ENCODE measurements at regions not wholly inside any gene's neighbourhood (a gene's known extent, or its start where the extent isn't known, plus 50 kb on each side); places are given as distances from the start of the nearest gene placed in this dataset.
A peak's percentile ranks its signal among the peaks of the same experiment; 100 is the strongest.

GRCh38 chr1:209326831-209327230 is 256.7 kb upstream of the CAMK1G start:
- H3K79me2 ChIP-seq (ENCODE audit: insufficient read depth, low read length), result no peaks in the 10 kb centered on the region
- H3K4me3 ChIP-seq (ENCODE audit: low read depth in 1 of 2, low read length in 2 of 2), result no peak overlapping the region
- no peak overlapping the region for H3K4me2 ChIP-seq (ENCODE audit: insufficient read depth, low read length)
- no peak for TF ChIP-seq EZH2 (IDR thresholded peaks at IDR 0.05; ENCODE audit: borderline replicate concordance, low read depth, low read length, severe bottlenecking)
- ATAC-seq (ENCODE audit: insufficient read depth, low read depth) (no peak), DNase-seq (no peak)
- H2AFZ ChIP-seq (ENCODE audit: low read depth, low read length), result no peak overlapping the region
- no peak overlapping the region for H3K9ac ChIP-seq (ENCODE audit: low read depth, low read length)
- H3K27ac ChIP-seq (ENCODE audit: low read length), result no peak overlapping the region
- peaks cover 4% of the 10 kb centered on the region for H3K27me3 ChIP-seq (ENCODE audit: insufficient read depth, low read length, poor library complexity)
- H3K9me3 ChIP-seq (ENCODE audit: insufficient read depth, low read length, severe bottlenecking), result no peaks in the 10 kb centered on the region
- no peaks in the 10 kb centered on the region for H3K4me1 ChIP-seq (ENCODE audit: insufficient read depth, low read length)
- H4K20me1 ChIP-seq (ENCODE audit: insufficient read depth, low read length), result no peaks in the 10 kb centered on the region
- H3K36me3 ChIP-seq (ENCODE audit: insufficient read depth, low read length), result no peaks in the 10 kb centered on the region

- DNase-seq, result no peak
- Histone ChIP-seq H3K4me3 (ENCODE audit: low read depth in 1 of 2, low read length in 2 of 2) (no peak overlapping the region), H3K27ac (ENCODE audit: low read length) (no peak overlapping the region), H3K9ac (ENCODE audit: low read depth, low read length) (no peak overlapping the region), H2AFZ (ENCODE audit: low read depth, low read length) (no peak overlapping the region), H3K79me2 (ENCODE audit: insufficient read depth, low read length) (no peaks in the 10 kb centered on the region), H4K20me1 (ENCODE audit: insufficient read depth, low read length) (no peaks in the 10 kb centered on the region), H3K4me2 (ENCODE audit: insufficient read depth, low read length) (no peak overlapping the region), H3K36me3 (ENCODE audit: insufficient read depth, low read length) (no peaks in the 10 kb centered on the region), H3K4me1 (ENCODE audit: insufficient read depth, low read length) (no peaks in the 10 kb centered on the region), H3K27me3 (ENCODE audit: insufficient read depth, low read length, poor library complexity) (peaks cover 4% of the 10 kb centered on the region), H3K9me3 (ENCODE audit: insufficient read depth, low read length, severe bottlenecking) (no peaks in the 10 kb centered on the region)
- TF ChIP-seq CTCF (IDR thresholded peaks at IDR 0.05; ENCODE audit: borderline replicate concordance, extremely low read depth, low read length, poor library complexity, severe bottlenecking) (no peak), EZH2 (IDR thresholded peaks at IDR 0.05; ENCODE audit: borderline replicate concordance, low read depth, low read length, severe bottlenecking) (no peak)
- ATAC-seq (ENCODE audit: insufficient read depth, low read depth), result no peak
These were observed 255.3 kb upstream of the CAMK1G start for GRCh38 chr1:209328196-209328595.

GRCh38 chr1:209335178-209335577 is 248.3 kb upstream of the CAMK1G start:
- Histone ChIP-seq H2AFZ (ENCODE audit: low read depth, low read length) (no peak overlapping the region), H3K4me1 (ENCODE audit: insufficient read depth, low read length) (no peaks in the 10 kb centered on the region), H3K4me3 (ENCODE audit: low read depth in 1 of 2, low read length in 2 of 2) (no peak overlapping the region), H4K20me1 (ENCODE audit: insufficient read depth, low read length) (no peaks in the 10 kb centered on the region), H3K9me3 (ENCODE audit: insufficient read depth, low read length, severe bottlenecking) (no peaks in the 10 kb centered on the region), H3K9ac (ENCODE audit: low read depth, low read length) (no peak overlapping the region), H3K36me3 (ENCODE audit: insufficient read depth, low read length) (no peaks in the 10 kb centered on the region), H3K27me3 (ENCODE audit: insufficient read depth, low read length, poor library complexity) (peaks cover 4% of the 10 kb centered on the region), H3K4me2 (ENCODE audit: insufficient read depth, low read length) (no peak overlapping the region), H3K27ac (ENCODE audit: low read length) (no peak overlapping the region), H3K79me2 (ENCODE audit: insufficient read depth, low read length) (no peaks in the 10 kb centered on the region)
- ATAC-seq (ENCODE audit: insufficient read depth, low read depth) (peak; percentile 78), DNase-seq (peak; percentile 32)
- TF ChIP-seq CTCF (IDR thresholded peaks at IDR 0.05; ENCODE audit: borderline replicate concordance, extremely low read depth, low read length, poor library complexity, severe bottlenecking) (peak; percentile 82), EZH2 (IDR thresholded peaks at IDR 0.05; ENCODE audit: borderline replicate concordance, low read depth, low read length, severe bottlenecking) (no peak)

GRCh38 chr1:209341146-209341545 is 242.4 kb upstream of the CAMK1G start:
- Histone ChIP-seq H3K9me3 (ENCODE audit: insufficient read depth, low read length, severe bottlenecking) (no peaks in the 10 kb centered on the region), H4K20me1 (ENCODE audit: insufficient read depth, low read length) (no peaks in the 10 kb centered on the region), H3K4me1 (ENCODE audit: insufficient read depth, low read length) (no peaks in the 10 kb centered on the region), H3K36me3 (ENCODE audit: insufficient read depth, low read length) (no peaks in the 10 kb centered on the region), H2AFZ (ENCODE audit: low read depth, low read length) (no peak overlapping the region), H3K79me2 (ENCODE audit: insufficient read depth, low read length) (no peaks in the 10 kb centered on the region), H3K4me3 (ENCODE audit: low read depth in 1 of 2, low read length in 2 of 2) (no peak overlapping the region), H3K4me2 (ENCODE audit: insufficient read depth, low read length) (no peak overlapping the region), H3K9ac (ENCODE audit: low read depth, low read length) (no peak overlapping the region), H3K27ac (ENCODE audit: low read length) (no peak overlapping the region), H3K27me3 (ENCODE audit: insufficient read depth, low read length, poor library complexity) (peaks cover 3% of the 10 kb centered on the region)
- TF ChIP-seq EZH2 (IDR thresholded peaks at IDR 0.05; ENCODE audit: borderline replicate concordance, low read depth, low read length, severe bottlenecking) (no peak), CTCF (IDR thresholded peaks at IDR 0.05; ENCODE audit: borderline replicate concordance, extremely low read depth, low read length, poor library complexity, severe bottlenecking) (no peak)
- no peak for DNase-seq
- no peak for ATAC-seq (ENCODE audit: insufficient read depth, low read depth)

Measured in DND-41 (cell line).